GM10266 (cell line): ENCODE measurements at regions not wholly inside any gene's neighbourhood (a gene's known extent, or its start where the extent isn't known, plus 50 kb on each side); places are given as distances from the start of the nearest gene placed in this dataset.

ENCODE experiments used
- DNase-seq: peaks from one replicate; pipeline ENCODE4 v3.0.0; 2012; ENCODE audit errors: extremely low spot score
- CTCF ChIP-seq: IDR thresholded peaks from 2 replicates; pipeline ENCODE4 v1.5.1; 2012; ENCODE audit warnings: mild to moderate bottlenecking, low read depth; ENCODE audit not compliant: control insufficient read depth, insufficient read depth; ENCODE audit errors: missing control alignments

- TF ChIP-seq CTCF = no peak
- no peak for DNase-seq
Measured at GRCh38 chr6:22848121-22848520, 278.8 kb downstream of the HDGFL1 start.

GRCh38 chr6:22849921-22850320 lies 280.6 kb downstream of the HDGFL1 start:
- no peak for TF ChIP-seq CTCF

GRCh38 chr6:22852101-22852500 lies 282.7 kb downstream of the HDGFL1 start:
- TF ChIP-seq CTCF = no peak
- no peak for DNase-seq

More at GRCh38 chr6:22849921-22850320, 280.6 kb downstream of the HDGFL1 start:
- DNase-seq = no peak

GRCh38 chr6:22873513-22874136 lies 304.3 kb downstream of the HDGFL1 start:
- no peak for DNase-seq
- no peak for TF ChIP-seq CTCF

GRCh38 chr6:22875845-22876244 lies 306.5 kb downstream of the HDGFL1 start:
- no peak for TF ChIP-seq CTCF
- DNase-seq = no peak

- no peak for TF ChIP-seq CTCF
- no peak for DNase-seq
Measured at GRCh38 chr6:22878324-22878701, 308.9 kb downstream of the HDGFL1 start.

GRCh38 chr6:22878706-22879105 lies 309.3 kb downstream of the HDGFL1 start:
- no peak for DNase-seq
- TF ChIP-seq CTCF = no peak
